PC-9 (cell line): ENCODE measurements at regions not wholly inside any gene's neighbourhood (a gene's known extent, or its start where the extent isn't known, plus 50 kb on each side); places are given as distances from the start of the nearest gene placed in this dataset.

Source experiments
- BruUV-seq: library from RNA; stranded (reverse); fragments of 400-500 nt; replicated peaks from 2 replicates; lab custom pipeline; 2021; lab: Mats Ljungman, UMichigan
- CTCF ChIA-PET: fragments of 300-600 bp; sonication (Branson Sonifier 250); formaldehyde crosslinking; loops from one replicate; lab custom pipeline; 2022; ENCODE audit warnings: antibody characterized with exemption; lab: Charles Lee
- POLR2A ChIA-PET: fragments of 300-600 bp; sonication (Branson Sonifier 250); formaldehyde crosslinking; loops from one replicate; lab custom pipeline; 2022; ENCODE audit warnings: antibody characterized with exemption; ENCODE audit not compliant: unreplicated experiment; lab: Charles Lee
- DNase-seq, 2 experiments: peaks; one replicate each; pipeline versions ENCODE4 v3.0.0 to v3.0.0-alpha.2; 2015 to 2022; ENCODE audit warnings: mixed read lengths in 1 of 2
- H2AFZ ChIP-seq: fragments of 200-600 bp; sonication (generic); 2 replicates; pipeline ENCODE4 v1.8.1; 2017; ENCODE audit warnings: antibody characterized with exemption
- H3F3A ChIP-seq: fragments of 200-600 bp; sonication (generic); 2 replicates; pipeline ENCODE4 v1.8.1; 2017; ENCODE audit warnings: antibody characterized with exemption, mild to moderate bottlenecking, low read depth; ENCODE audit not compliant: insufficient read depth
- H3K27ac ChIP-seq: fragments of 200-600 bp; sonication (generic); 2 replicates; pipeline ENCODE4 v1.6.1; 2016; ENCODE audit warnings: mixed run types
- H3K27me3 ChIP-seq: fragments of 200-600 bp; sonication (generic); 2 replicates; pipeline ENCODE4 v1.6.1; 2016; ENCODE audit warnings: low read depth, mixed run types; ENCODE audit not compliant: insufficient read depth
- H3K36me3 ChIP-seq: fragments of 200-600 bp; sonication (generic); 2 replicates; pipeline ENCODE4 v1.6.1; 2016; ENCODE audit warnings: low read depth, mixed run types
- H3K4me1 ChIP-seq: fragments of 200-600 bp; sonication (generic); replicated peaks from 2 replicates; pipeline ENCODE4 v1.6.1; 2016; ENCODE audit warnings: mixed run types; ENCODE audit not compliant: insufficient read depth
- H3K4me2 ChIP-seq: fragments of 200-600 bp; sonication (generic); 2 replicates; pipeline ENCODE4 v1.6.1; 2017; ENCODE audit warnings: mixed run types
- H3K4me3 ChIP-seq: fragments of 200-600 bp; sonication (generic); 2 replicates; pipeline ENCODE4 v1.6.1; 2016; ENCODE audit warnings: mixed run types
- H3K79me2 ChIP-seq: fragments of 200-600 bp; sonication (generic); 2 replicates; pipeline ENCODE4 v1.6.1; 2017; ENCODE audit warnings: low read depth, mixed run types
- H3K9me2 ChIP-seq: fragments of 200-600 bp; sonication (generic); 2 replicates; pipeline ENCODE4 v1.8.1; 2017; ENCODE audit warnings: mild to moderate bottlenecking; ENCODE audit not compliant: insufficient read depth
- H3K9me3 ChIP-seq: fragments of 200-600 bp; sonication (generic); 2 replicates; pipeline ENCODE4 v1.8.1; 2016; ENCODE audit warnings: low read depth; ENCODE audit not compliant: insufficient read depth
- H4K20me1 ChIP-seq: fragments of 200-600 bp; sonication (generic); 2 replicates; pipeline ENCODE4 v1.8.1; 2017; ENCODE audit not compliant: insufficient read depth
- CTCF ChIP-seq: fragments of 200-600 bp; sonication (generic); conservative IDR thresholded peaks from 2 replicates; pipeline ENCODE4 v1.6.1; 2017; ENCODE audit warnings: mixed run types, antibody characterized with exemption, mild to moderate bottlenecking, moderate library complexity
- EZH2 ChIP-seq: fragments of 200-600 bp; sonication (generic); IDR thresholded peaks from 2 replicates; pipeline ENCODE4 v1.8.0; 2017; ENCODE audit warnings: antibody characterized with exemption, low read depth
- intact Hi-C: fragments of 100-400 bp; cut with micrococcal nuclease; formaldehyde crosslinking; loops from one replicate; pipeline ENCODE4 v1.10.0; 2022; ENCODE audit not compliant: unreplicated experiment

- POLR2A ChIA-PET = no interaction called here
- H3K79me2 ChIP-seq = no peaks in the 10 kb centered on the region
- no peaks in the 10 kb centered on the region for H3K27me3 ChIP-seq
- no peak overlapping the region for H3K4me2 ChIP-seq
- H3F3A ChIP-seq = no peaks in the 10 kb centered on the region
- no peak overlapping the region for H3K4me3 ChIP-seq
- DNase-seq = no peak
- no TSS peak for BruUV-seq
- CTCF ChIA-PET = no interaction called here
- no peaks in the 10 kb centered on the region for H3K9me2 ChIP-seq
- no peaks in the 10 kb centered on the region for H3K4me1 ChIP-seq
- TF ChIP-seq EZH2 = no peak
- no peak for TF ChIP-seq CTCF
- H2AFZ ChIP-seq = no peak overlapping the region
- H4K20me1 ChIP-seq = no peaks in the 10 kb centered on the region
- H3K9me3 ChIP-seq = no peaks in the 10 kb centered on the region
- no peaks in the 10 kb centered on the region for H3K36me3 ChIP-seq
- H3K27ac ChIP-seq = no peak overlapping the region
- intact Hi-C loops = no loop called here
Observed at GRCh38 chr4:79466621-79467020, 58.6 kb upstream of the GK2 start.
